H9 (cell line): ENCODE measurements at regions not wholly inside any gene's neighbourhood (a gene's known extent, or its start where the extent isn't known, plus 50 kb on each side); places are given as distances from the start of the nearest gene placed in this dataset.

Experiments used
- DNase-seq: peaks from one replicate; pipeline ENCODE4 v3.0.0-alpha.2; 2017
- H2AFZ ChIP-seq: one replicate; pipeline ENCODE4 v1.6.1; 2013; ENCODE audit warnings: mild to moderate bottlenecking, low read length, control low read depth, moderate library complexity
- H2AK5ac ChIP-seq: 2 replicates; pipeline ENCODE4 v1.6.1; 2013; ENCODE audit warnings: low read length, control low read depth, mixed read lengths; ENCODE audit not compliant: insufficient read length
- H2BK120ac ChIP-seq: one replicate; pipeline ENCODE4 v1.6.1; 2013; ENCODE audit warnings: low read depth, mild to moderate bottlenecking, low read length, control low read depth, inconsistent platforms; ENCODE audit not compliant: poor library complexity, severe bottlenecking
- H2BK12ac ChIP-seq: 2 replicates; pipeline ENCODE4 v1.6.1; 2013; ENCODE audit warnings: low read length, control low read depth, mixed read lengths, low read depth; ENCODE audit not compliant: insufficient read length
- H2BK15ac ChIP-seq: 2 replicates; pipeline ENCODE4 v1.6.1; 2013; ENCODE audit warnings: low read depth, low read length, control low read depth
- H2BK20ac ChIP-seq: one replicate; pipeline ENCODE4 v1.6.1; 2013; ENCODE audit warnings: low read depth, mild to moderate bottlenecking, low read length, control low read depth, inconsistent platforms; ENCODE audit not compliant: poor library complexity, severe bottlenecking
- H2BK5ac ChIP-seq: 2 replicates; pipeline ENCODE4 v1.6.1; 2013; ENCODE audit warnings: low read length, control low read depth, mixed read lengths; ENCODE audit not compliant: insufficient read length
- H3K14ac ChIP-seq: 2 replicates; pipeline ENCODE4 v1.6.1; 2013; ENCODE audit warnings: low read length, control low read depth; ENCODE audit not compliant: insufficient read depth
- H3K18ac ChIP-seq: 2 replicates; pipeline ENCODE4 v1.6.1; 2013; ENCODE audit warnings: low read depth, mild to moderate bottlenecking, mixed read lengths, low read length, control low read depth; ENCODE audit not compliant: insufficient read length
- H3K23ac ChIP-seq: 2 replicates; pipeline ENCODE4 v1.6.1; 2013; ENCODE audit warnings: low read length, control low read depth, mixed read lengths, low read depth; ENCODE audit not compliant: insufficient read length
- H3K23me2 ChIP-seq: 2 replicates; pipeline ENCODE4 v1.6.1; 2013; ENCODE audit warnings: low read depth, mild to moderate bottlenecking, mixed read lengths, low read length, control low read depth; ENCODE audit not compliant: insufficient read length, poor library complexity, severe bottlenecking
- H3K27ac ChIP-seq: 2 replicates; pipeline ENCODE4 v1.5.1; 2013; ENCODE audit warnings: low read length, control low read depth, mixed read lengths, low read depth; ENCODE audit not compliant: insufficient read length
- H3K27me3 ChIP-seq: 2 replicates; pipeline ENCODE4 v1.6.1; 2013; ENCODE audit warnings: low read length, control low read depth, inconsistent platforms; ENCODE audit not compliant: insufficient read depth
- H3K4ac ChIP-seq: 2 replicates; pipeline ENCODE4 v1.6.1; 2013; ENCODE audit warnings: low read depth, mild to moderate bottlenecking, control low read depth, inconsistent platforms, low read length, moderate library complexity
- H3K4me1 ChIP-seq: 2 replicates; pipeline ENCODE4 v1.6.1; 2013; ENCODE audit warnings: low read length, control low read depth, inconsistent platforms; ENCODE audit not compliant: insufficient read depth
- H3K4me2 ChIP-seq: 2 replicates; pipeline ENCODE4 v1.6.1; 2013; ENCODE audit warnings: low read length, control low read depth, mixed read lengths; ENCODE audit not compliant: insufficient read length, insufficient read depth
- H3K56ac ChIP-seq: 2 replicates; pipeline ENCODE4 v1.6.1; 2013; ENCODE audit warnings: low read depth, mild to moderate bottlenecking, mixed read lengths, low read length, control low read depth; ENCODE audit not compliant: insufficient read length
- H3K79me1 ChIP-seq: 2 replicates; pipeline ENCODE4 v1.6.1; 2013; ENCODE audit warnings: low read depth, mild to moderate bottlenecking, moderate library complexity, low read length, control low read depth, inconsistent platforms; ENCODE audit not compliant: insufficient read depth, poor library complexity, severe bottlenecking
- H3K79me2 ChIP-seq: 2 replicates; pipeline ENCODE4 v1.6.1; 2013; ENCODE audit warnings: low read length, control low read depth, inconsistent platforms; ENCODE audit not compliant: insufficient read depth
- H3K9ac ChIP-seq: 2 replicates; pipeline ENCODE4 v1.6.1; 2013; ENCODE audit warnings: low read length, control low read depth, mixed read lengths; ENCODE audit not compliant: insufficient read length; ENCODE audit errors: extremely low read depth
- H3K9me3 ChIP-seq: one replicate; pipeline ENCODE4 v1.6.1; 2013; ENCODE audit warnings: low read depth, low read length, inconsistent platforms; ENCODE audit not compliant: control insufficient read depth
- H3T11ph ChIP-seq: one replicate; pipeline ENCODE4 v1.6.1; 2013; ENCODE audit warnings: mild to moderate bottlenecking, low read length, control low read depth, inconsistent platforms
- H4K20me1 ChIP-seq: one replicate; pipeline ENCODE4 v1.6.1; 2013; ENCODE audit not compliant: control insufficient read depth, insufficient read length, insufficient read depth
- H4K5ac ChIP-seq: 2 replicates; pipeline ENCODE4 v1.6.1; 2013; ENCODE audit warnings: low read depth, mild to moderate bottlenecking, mixed read lengths, low read length, control low read depth; ENCODE audit not compliant: insufficient read length
- H4K8ac ChIP-seq: replicated peaks from 2 replicates; pipeline ENCODE4 v1.6.1; 2013; ENCODE audit warnings: low read length, control low read depth, mixed read lengths, low read depth; ENCODE audit not compliant: insufficient read length
- H4K91ac ChIP-seq: 2 replicates; pipeline ENCODE4 v1.6.1; 2013; ENCODE audit warnings: low read depth, mild to moderate bottlenecking, moderate library complexity, mixed read lengths, low read length, control low read depth; ENCODE audit not compliant: insufficient read length
- H3K27ac Mint-ChIP-seq, 3 experiments: 2 replicates in 2 of 3; 3 replicates in 1 of 3; pipeline ENCODE4 v1.8.0; 2020 to 2021; ENCODE audit warnings: mixed read lengths in 3 of 3, mild to moderate bottlenecking in 1 of 3, moderate library complexity in 1 of 3
- H3K27me3 Mint-ChIP-seq: 2 replicates; pipeline ENCODE4 v1.8.0; 2021; ENCODE audit warnings: low read depth, mild to moderate bottlenecking, moderate library complexity, mixed read lengths
- H3K36me3 Mint-ChIP-seq, 3 experiments: 2 replicates in 2 of 3; 3 replicates in 1 of 3; pipeline ENCODE4 v1.8.0; 2020 to 2021; ENCODE audit warnings: low read depth in 3 of 3, mixed read lengths in 3 of 3; ENCODE audit not compliant: insufficient read depth in 1 of 3
- H3K4me1 Mint-ChIP-seq, 2 experiments: 2 replicates each; pipeline ENCODE4 v1.8.0; 2020; ENCODE audit warnings: mixed read lengths in 2 of 2
- H3K4me3 Mint-ChIP-seq, 2 experiments: 2 replicates in 1 of 2; 3 replicates in 1 of 2; pipeline ENCODE4 v1.8.0; 2020 to 2021; ENCODE audit warnings: mild to moderate bottlenecking in 2 of 2, mixed read lengths in 2 of 2, moderate library complexity in 1 of 2
- H3K9me3 Mint-ChIP-seq, 2 experiments: 2 replicates in 1 of 2; 3 replicates in 1 of 2; pipeline ENCODE4 v1.8.0; 2020; ENCODE audit warnings: mild to moderate bottlenecking in 2 of 2, mixed read lengths in 2 of 2, moderate library complexity in 1 of 2
- CTCF ChIP-seq: fragments of 200-600 bp; sonication (generic); conservative IDR thresholded peaks from 3 replicates; pipeline ENCODE4 v1.8.0; 2021; ENCODE audit warnings: antibody characterized with exemption, mild to moderate bottlenecking

GRCh38 chr17:71170070-71170469 lies 950.8 kb upstream of the SOX9 start:
- Histone ChIP-seq H3K14ac (no peak overlapping the region), H2BK20ac (no peak overlapping the region), H2BK5ac (no peak overlapping the region), H3K4me1 (no peaks in the 10 kb centered on the region), H3K9me3 (no peaks in the 10 kb centered on the region), H2BK12ac (no peak overlapping the region), H3K4me2 (no peak overlapping the region), H2AFZ (no peak overlapping the region), H3K27ac (no peak overlapping the region), H3T11ph (no peak overlapping the region), H4K5ac (no peak overlapping the region), H4K91ac (no peak overlapping the region), H2AK5ac (no peak overlapping the region), H4K20me1 (no peaks in the 10 kb centered on the region), H3K56ac (no peak overlapping the region), H2BK120ac (no peak overlapping the region), H3K79me1 (no peaks in the 10 kb centered on the region), H3K79me2 (no peaks in the 10 kb centered on the region), H2BK15ac (no peak overlapping the region), H3K9ac (no peak overlapping the region), H3K4ac (no peak overlapping the region), H3K27me3 (no peaks in the 10 kb centered on the region), H3K18ac (no peak overlapping the region), H4K8ac (no peak overlapping the region), H3K23ac (no peak overlapping the region), H3K23me2 (no peaks in the 10 kb centered on the region)
- no peak for DNase-seq
- Mint-ChIP-seq H3K27ac (no peak overlapping the region), H3K4me1 (no peaks in the 10 kb centered on the region), H3K4me3 (no peak overlapping the region), H3K36me3 (no peaks in the 10 kb centered on the region; a peak in 1 of 7 replicates), H3K27me3 (no peaks in the 10 kb centered on the region), H3K9me3 (no peaks in the 10 kb centered on the region)
- TF ChIP-seq CTCF, result no peak
